GM19455 (cell line): ENCODE measurements at regions not wholly inside any gene's neighbourhood (a gene's known extent, or its start where the extent isn't known, plus 50 kb on each side); places are given as distances from the start of the nearest gene placed in this dataset.

Experiments used
- ATAC-seq: cut with Tn5 transposase; IDR thresholded peaks from one replicate; pipeline ENCODE4 v1.9.1; 2021; ENCODE audit not compliant: unreplicated experiment

GRCh38 chr13:34431827-34432581, 510.1 kb upstream of the NBEA start:
- ATAC-seq: no peak

DNA sequence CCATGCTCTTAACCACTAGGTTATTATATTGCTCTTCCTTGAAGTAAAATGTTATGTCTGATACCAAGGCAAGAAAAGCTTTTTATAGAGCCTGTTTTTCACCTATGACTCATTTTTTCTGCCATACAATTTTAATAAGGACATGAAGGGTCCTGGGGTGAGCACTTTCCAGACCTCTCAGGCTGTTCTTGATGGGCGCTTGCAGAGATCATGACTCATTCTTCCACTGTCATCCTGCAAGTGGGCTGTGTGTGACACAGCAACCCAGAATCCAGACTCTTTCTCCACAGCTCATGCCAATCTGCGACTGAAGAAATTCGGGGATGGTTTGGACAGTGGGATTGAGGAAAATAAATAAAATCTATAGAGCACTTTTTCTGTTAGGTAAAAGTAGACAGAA, 506.7 kb upstream of the NBEA start:
- ATAC-seq: no peak

GRCh38 chr13:34437873-34438272, 504.2 kb upstream of the NBEA start:
- ATAC-seq: no peak

DNA sequence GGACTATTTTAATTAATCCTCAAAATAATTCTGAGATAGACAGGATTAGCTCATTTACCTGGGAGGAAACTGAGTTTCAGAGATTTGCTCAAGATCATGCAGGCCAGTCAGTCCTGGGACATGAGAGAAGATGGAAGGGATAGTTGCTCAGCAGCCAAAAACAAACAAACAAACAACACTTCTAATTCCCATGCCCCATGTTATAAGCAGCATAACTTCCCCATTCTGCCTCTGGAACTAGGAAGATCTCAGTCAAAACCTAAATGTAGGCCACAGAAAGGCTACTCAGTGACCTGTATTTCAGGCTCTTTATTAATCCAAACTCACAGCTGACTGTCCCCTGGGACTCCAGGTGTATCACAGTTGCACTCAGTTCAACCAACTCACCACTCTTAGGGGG, 489.2 kb upstream of the NBEA start:
- no peak for ATAC-seq

DNA sequence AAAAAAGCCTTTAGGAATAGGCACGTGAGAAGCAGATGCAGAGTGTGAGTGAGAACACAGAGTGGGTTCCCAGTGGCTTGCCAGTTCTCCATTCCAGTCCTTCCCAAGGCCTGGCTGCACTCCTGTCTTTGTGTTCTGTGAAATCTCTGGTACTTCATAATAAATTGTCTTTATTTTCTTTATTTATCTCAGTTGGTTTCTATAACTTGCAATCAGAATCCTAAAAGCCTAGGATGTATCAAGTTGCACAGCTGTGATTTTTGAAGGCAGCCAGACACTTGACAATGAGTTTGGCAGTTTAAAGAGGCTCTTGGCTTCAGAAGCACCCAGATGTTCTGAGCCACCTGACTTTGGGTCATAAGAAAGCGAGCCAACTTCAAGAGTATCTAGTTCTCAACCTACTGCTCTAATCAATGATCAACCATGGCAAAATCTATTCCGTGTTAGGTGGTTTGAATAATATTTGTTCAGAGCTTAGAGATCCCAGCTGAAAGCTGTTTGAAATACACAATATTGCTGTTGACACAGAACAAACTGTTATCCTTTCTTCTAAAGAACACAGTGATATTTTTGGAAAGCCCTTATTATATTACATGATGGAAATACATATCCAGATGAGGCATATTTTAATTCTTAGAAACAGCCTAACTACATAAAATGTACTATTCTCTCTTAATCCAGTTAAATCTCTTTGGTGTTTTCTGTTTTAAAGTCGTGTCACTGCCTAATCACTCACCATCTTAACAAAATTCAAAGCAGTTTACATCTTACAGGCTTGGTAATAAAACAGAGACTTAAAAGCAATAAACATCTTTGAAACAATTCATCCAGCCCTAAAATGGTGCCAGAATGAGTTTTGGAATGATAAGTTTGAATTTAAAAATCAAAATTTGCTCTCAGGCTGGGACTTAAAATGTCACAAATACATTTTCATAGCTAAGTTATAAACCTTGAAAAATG, 483.0 kb upstream of the NBEA start:
- no peak for ATAC-seq

DNA sequence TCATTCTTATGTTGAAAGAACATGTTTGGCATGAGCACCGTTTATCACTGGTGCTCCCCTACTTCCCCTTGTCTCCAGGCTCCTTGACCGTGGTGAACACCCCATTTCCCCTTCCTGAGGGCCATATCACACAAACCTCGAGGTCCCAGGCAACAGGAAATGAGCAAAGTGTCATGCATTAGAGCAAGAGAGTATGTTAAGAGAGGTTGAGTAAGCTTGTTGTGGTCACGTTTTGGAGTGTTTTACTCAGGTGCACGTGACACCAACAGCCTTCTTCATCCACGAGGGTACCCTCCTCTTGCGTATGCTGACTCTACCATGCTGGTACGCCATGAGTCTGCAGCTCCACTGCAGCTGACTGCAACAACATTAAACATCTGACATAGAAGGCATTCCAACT, 482.2 kb upstream of the NBEA start:
- no peak for ATAC-seq

DNA sequence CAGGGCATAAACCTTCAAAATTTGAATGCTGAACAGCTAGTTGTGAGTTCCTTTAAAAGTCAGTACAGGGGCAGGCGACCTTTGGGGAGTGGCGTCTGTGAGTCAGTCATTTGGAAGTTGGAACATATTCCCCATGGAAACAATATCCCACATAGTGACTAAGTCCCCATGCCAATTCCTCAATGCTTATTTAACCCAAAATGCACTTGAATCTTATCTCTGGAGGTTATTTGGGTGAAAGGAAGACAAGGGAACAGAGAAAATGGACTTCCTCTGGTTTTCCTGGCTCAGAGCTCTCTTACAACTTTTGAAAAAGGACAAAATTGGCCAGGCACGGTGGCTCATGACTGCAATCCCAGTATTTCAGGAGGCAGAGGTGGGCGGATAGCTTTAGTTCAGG, 479.2 kb upstream of the NBEA start:
- no peak for ATAC-seq

GRCh38 chr13:34464011-34464410, 478.1 kb upstream of the NBEA start:
- ATAC-seq: no peak

DNA sequence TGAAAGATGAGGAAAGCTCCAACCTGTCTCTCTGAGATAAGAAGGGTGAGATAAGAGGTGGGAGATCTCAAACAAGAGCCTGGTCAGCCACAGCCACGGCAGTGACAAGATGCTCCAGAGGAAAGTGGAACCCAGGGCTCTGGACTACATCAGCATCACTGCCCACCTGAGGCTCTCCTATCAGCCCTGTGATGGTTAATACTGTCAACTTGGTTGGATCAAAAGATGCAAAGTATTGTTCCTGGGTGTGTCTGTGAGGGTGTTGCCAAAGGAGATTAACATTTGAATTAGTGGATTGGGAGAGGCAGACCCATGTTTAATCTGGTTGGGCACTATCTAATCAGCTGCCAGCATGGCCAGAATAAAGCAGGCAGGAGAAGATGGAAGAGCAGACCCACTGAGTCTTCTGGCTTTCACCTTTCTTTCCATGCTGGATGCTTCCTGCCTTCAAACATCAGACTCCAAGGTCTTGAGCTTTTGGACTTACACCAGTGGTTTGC, 476.6 kb upstream of the NBEA start:
- ATAC-seq: no peak

- no peak for ATAC-seq
Observed at GRCh38 chr13:34466301-34466700, 475.8 kb upstream of the NBEA start.

DNA sequence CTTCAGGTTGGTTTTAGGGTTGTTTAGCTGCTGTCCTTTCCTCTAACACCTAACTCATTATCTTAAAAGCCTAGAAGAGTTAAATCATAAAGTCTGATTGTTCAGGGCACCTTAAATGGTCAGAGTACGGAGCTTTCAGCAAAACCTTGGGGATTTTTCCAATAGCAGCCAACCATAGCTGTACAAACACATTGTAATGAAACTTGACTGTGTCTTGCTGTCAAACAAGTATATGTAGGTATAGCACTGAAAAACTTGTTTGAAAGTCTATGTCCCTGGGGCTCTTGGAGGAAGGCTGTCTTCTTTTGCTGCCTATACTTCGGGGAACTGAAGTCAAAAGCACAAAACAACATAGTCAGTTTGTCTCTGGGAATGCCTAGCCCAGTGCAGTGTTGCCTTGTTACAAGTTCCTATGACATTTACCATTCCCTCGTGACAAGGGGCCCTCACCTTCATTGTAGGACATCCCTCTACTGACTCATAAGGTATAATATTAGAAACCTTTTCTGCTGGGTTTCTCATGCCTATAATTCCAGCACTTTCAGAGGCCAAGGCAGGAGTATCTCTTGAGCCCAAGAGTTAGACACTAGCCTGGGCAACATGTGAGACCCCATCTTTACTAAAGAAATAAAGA, 474.5 kb upstream of the NBEA start:
- ATAC-seq: no peak

GRCh38 chr13:34469196-34469986, 472.7 kb upstream of the NBEA start:
- no peak for ATAC-seq

- ATAC-seq: no peak
Observed at GRCh38 chr13:34474187-34474868, 467.7 kb upstream of the NBEA start.

GRCh38 chr13:34478376-34478775, 463.7 kb upstream of the NBEA start:
- ATAC-seq: no peak

- ATAC-seq: no peak
Observed at GRCh38 chr13:34502011-34502410, 440.1 kb upstream of the NBEA start.

DNA sequence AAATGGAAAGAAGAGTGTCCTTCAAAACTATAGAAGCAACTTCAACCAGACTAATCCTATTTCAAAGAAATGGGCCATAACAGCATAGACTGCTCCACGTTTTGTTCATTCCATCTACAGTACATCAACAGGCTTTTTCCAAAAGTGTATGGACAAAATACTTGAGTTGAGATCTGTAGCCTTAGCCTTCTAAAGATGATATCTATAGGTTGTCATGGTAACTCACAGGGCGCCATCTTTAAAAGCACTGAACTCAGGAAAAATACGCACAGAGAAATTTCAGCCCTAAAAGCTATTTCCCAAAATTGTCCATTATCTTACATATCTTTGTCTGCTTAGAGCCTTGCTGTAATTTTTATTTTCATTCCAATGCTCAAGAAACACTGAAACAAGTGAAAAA, 439.4 kb upstream of the NBEA start:
- no peak for ATAC-seq

- ATAC-seq: no peak
Observed at GRCh38 chr13:34506796-34507195, 435.3 kb upstream of the NBEA start.

GRCh38 chr13:34507630-34508029, 434.4 kb upstream of the NBEA start:
- ATAC-seq: no peak

DNA sequence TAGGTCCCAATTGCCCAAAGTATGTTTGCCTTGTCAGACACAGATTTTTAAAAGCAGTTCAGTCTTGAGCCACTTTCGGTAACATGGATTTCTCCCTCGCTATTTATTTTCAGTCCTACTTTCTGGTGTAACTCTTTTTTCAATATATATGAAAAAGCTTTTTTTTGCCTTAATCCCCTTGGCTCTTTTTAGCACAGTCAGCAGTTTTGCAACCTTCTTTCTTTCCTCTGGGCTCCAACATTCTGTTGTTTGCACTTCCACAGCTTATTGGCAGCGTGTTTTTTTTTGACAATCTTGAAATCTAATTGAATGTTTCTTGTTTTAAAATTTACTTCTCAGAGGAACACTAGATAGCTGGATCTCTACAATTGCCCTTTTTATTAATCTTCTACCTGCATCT, 429.3 kb upstream of the NBEA start:
- ATAC-seq: no peak

DNA sequence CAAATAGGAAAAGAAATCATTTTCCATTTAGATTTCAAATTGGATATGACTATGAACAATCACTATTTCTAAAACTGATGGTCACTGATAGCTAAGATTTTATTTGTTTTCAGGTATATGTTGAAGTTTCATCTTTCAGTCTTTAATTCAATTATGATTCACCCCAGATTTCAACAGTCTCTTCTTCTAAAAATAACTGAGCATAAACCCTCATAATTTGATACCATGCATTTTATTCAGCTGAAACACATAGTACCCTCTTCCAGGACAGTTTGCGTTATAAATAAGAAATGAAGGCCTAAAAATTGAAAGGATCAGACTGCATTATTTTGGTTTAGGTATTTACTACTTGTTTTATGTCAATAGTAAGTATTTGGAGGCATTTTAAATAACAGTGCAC, 428.5 kb upstream of the NBEA start:
- no peak for ATAC-seq
